Activated CD4-positive, alpha-beta memory T cell treated with anti-CD3 and anti-CD28 coated beads, Interleukin-2, amount 10 ng/mL, durations not matched to agents 7 days and 5 days (primary cell): ENCODE measurements at regions not wholly inside any gene's neighbourhood (a gene's known extent, or its start where the extent isn't known, plus 50 kb on each side); places are given as distances from the start of the nearest gene placed in this dataset.

Experiments used
- CTCF ChIA-PET: fragments of 350-600 bp; sonication (Branson Sonifier 250); formaldehyde crosslinking; loops from one replicate; lab custom pipeline; 2021; ENCODE audit warnings: antibody characterized with exemption, inconsistent platforms; lab: Charles Lee
- POLR2A ChIA-PET: fragments of 350-600 bp; sonication (Branson Sonifier 250); formaldehyde crosslinking; loops from one replicate; lab custom pipeline; 2021; ENCODE audit warnings: antibody characterized with exemption; lab: Charles Lee
- DNase-seq: peaks from one replicate; pipeline ENCODE4 v3.0.0-alpha.2; 2020
- H3K27ac Mint-ChIP-seq: one replicate; pipeline ENCODE4 v1.8.0; 2021; ENCODE audit warnings: mild to moderate bottlenecking, mixed read lengths
- H3K27me3 Mint-ChIP-seq: one replicate; pipeline ENCODE4 v1.8.0; 2021; ENCODE audit warnings: mixed read lengths
- H3K36me3 Mint-ChIP-seq: one replicate; pipeline ENCODE4 v1.8.0; 2021; ENCODE audit warnings: low read depth, mixed read lengths
- H3K4me1 Mint-ChIP-seq: one replicate; pipeline ENCODE4 v1.8.0; 2021; ENCODE audit warnings: mixed read lengths
- H3K4me3 Mint-ChIP-seq: one replicate; pipeline ENCODE4 v1.8.0; 2021; ENCODE audit warnings: mild to moderate bottlenecking, mixed read lengths
- H3K9me3 Mint-ChIP-seq: one replicate; pipeline ENCODE4 v1.8.0; 2021; ENCODE audit warnings: mixed read lengths

- H3K4me1 Mint-ChIP-seq = no peaks in the 10 kb centered on the region
- no peak for DNase-seq
- CTCF ChIA-PET = no interaction called here
- POLR2A ChIA-PET = no interaction called here
- no peak overlapping the region for H3K4me3 Mint-ChIP-seq
- H3K9me3 Mint-ChIP-seq = peaks cover 11% of the 10 kb centered on the region
- no peak overlapping the region for H3K27ac Mint-ChIP-seq
- H3K36me3 Mint-ChIP-seq = no peaks in the 10 kb centered on the region
- H3K27me3 Mint-ChIP-seq = no peaks in the 10 kb centered on the region
Measured at GRCh38 chr7:46577394-46577793, 656.3 kb upstream of the IGFBP3 start.

DNA sequence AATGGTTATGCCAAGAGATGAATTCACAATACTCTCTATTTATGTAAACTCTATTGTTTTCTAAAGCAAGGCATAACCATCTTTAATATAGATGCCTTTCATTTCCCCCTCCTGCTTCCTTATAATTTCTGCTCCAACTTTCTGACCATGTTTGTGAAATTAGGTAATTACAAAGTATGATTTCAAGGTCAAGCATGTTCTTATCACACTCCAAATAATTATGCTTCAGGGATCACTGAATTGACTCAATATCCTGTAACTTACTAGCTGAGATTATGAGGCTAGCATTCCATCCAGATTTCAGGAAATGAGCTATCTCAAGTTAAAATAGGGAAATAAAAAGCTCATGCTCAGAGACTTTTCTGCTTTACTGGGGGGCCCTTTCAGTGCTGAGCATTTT, 655.9 kb upstream of the IGFBP3 start:
- H3K36me3 Mint-ChIP-seq = no peaks in the 10 kb centered on the region
- POLR2A ChIA-PET = no interaction called here
- H3K4me3 Mint-ChIP-seq = no peak overlapping the region

DNA sequence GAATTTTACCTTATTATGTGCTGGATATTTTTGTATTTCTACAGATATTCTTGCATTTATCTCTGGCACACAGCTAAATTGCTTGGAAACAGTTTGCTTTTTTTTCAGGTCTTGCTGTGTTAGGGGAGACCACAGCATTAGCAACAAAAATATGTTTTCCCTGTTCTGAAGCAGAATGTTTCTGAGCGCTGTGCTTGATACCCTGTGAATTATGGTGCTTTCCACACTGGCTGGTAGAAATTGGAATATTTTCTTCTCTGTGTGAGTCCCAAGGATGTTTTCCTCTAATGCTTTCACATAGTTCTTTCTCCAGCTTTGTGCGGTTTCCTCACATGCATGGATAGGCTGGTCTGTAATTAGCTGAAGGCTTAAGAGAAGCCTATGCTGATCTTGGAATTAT, 651.6 kb upstream of the IGFBP3 start:
- Mint-ChIP-seq H3K4me3 (no peak overlapping the region), H3K36me3 (no peaks in the 10 kb centered on the region), H3K27me3 (no peaks in the 10 kb centered on the region), H3K4me1 (no peaks in the 10 kb centered on the region), H3K9me3 (peaks cover 9% of the 10 kb centered on the region), H3K27ac (no peak overlapping the region)
- ChIA-PET CTCF (no interaction called here), POLR2A (no interaction called here)
- no peak for DNase-seq

More for the DNA sequence above, 655.9 kb upstream of the IGFBP3 start:
- Mint-ChIP-seq H3K4me1 (no peaks in the 10 kb centered on the region), H3K27me3 (no peaks in the 10 kb centered on the region), H3K9me3 (peaks cover 11% of the 10 kb centered on the region), H3K27ac (no peak overlapping the region)
- DNase-seq = no peak
- CTCF ChIA-PET = no interaction called here

GRCh38 chr7:46571996-46572395, 650.9 kb upstream of the IGFBP3 start:
- no peaks in the 10 kb centered on the region for H3K27me3 Mint-ChIP-seq
- DNase-seq = no peak
- no peak overlapping the region for H3K27ac Mint-ChIP-seq
- ChIA-PET POLR2A (no interaction called here), CTCF (no interaction called here)
- no peaks in the 10 kb centered on the region for H3K36me3 Mint-ChIP-seq
- peaks cover 7% of the 10 kb centered on the region for H3K9me3 Mint-ChIP-seq
- H3K4me1 Mint-ChIP-seq = no peaks in the 10 kb centered on the region
- H3K4me3 Mint-ChIP-seq = no peak overlapping the region

- POLR2A ChIA-PET = no interaction called here
- no peaks in the 10 kb centered on the region for H3K4me1 Mint-ChIP-seq
- H3K4me3 Mint-ChIP-seq = no peak overlapping the region
- DNase-seq = no peak
- peaks cover 3% of the 10 kb centered on the region for H3K9me3 Mint-ChIP-seq
- H3K36me3 Mint-ChIP-seq = no peaks in the 10 kb centered on the region
- no peaks in the 10 kb centered on the region for H3K27me3 Mint-ChIP-seq
- H3K27ac Mint-ChIP-seq = no peak overlapping the region
- CTCF ChIA-PET = no interaction called here
Measured at GRCh38 chr7:46569133-46569465, 648.0 kb upstream of the IGFBP3 start.

- H3K4me1 Mint-ChIP-seq = no peaks in the 10 kb centered on the region
- no peaks in the 10 kb centered on the region for H3K36me3 Mint-ChIP-seq
- H3K9me3 Mint-ChIP-seq = peaks cover under 1% of the 10 kb centered on the region
- H3K27ac Mint-ChIP-seq = no peak overlapping the region
- H3K27me3 Mint-ChIP-seq = no peaks in the 10 kb centered on the region
- no peak overlapping the region for H3K4me3 Mint-ChIP-seq
- POLR2A ChIA-PET = no interaction called here
- CTCF ChIA-PET = no interaction called here
- no peak for DNase-seq
Measured at GRCh38 chr7:46568420-46569132, 647.5 kb upstream of the IGFBP3 start.

DNA sequence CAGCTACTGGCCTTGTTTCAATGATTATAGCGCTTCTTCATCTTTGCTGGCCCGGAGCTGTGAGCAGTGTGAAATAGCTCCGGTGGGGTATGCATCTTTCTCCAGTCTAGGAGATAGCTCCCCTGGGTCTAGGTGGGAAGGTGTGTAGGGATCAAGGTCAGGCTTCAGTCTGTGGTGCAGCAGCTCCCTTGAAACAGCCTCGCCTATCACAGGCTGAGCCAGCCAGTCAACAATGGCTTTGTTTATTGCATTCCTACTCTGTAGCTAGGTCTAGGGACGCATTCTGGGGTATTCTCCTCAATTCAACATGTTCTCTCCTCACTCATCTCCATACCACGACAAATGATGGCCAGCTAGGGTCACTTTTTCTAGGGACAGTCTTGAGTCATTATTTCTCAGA, 646.8 kb upstream of the IGFBP3 start:
- CTCF ChIA-PET = no interaction called here
- H3K27ac Mint-ChIP-seq = no peak overlapping the region
- no peaks in the 10 kb centered on the region for H3K36me3 Mint-ChIP-seq
- H3K4me3 Mint-ChIP-seq = no peak overlapping the region
- no peaks in the 10 kb centered on the region for H3K4me1 Mint-ChIP-seq
- no peak for DNase-seq
- H3K27me3 Mint-ChIP-seq = no peaks in the 10 kb centered on the region
- H3K9me3 Mint-ChIP-seq = no peaks in the 10 kb centered on the region
- POLR2A ChIA-PET = no interaction called here

DNA sequence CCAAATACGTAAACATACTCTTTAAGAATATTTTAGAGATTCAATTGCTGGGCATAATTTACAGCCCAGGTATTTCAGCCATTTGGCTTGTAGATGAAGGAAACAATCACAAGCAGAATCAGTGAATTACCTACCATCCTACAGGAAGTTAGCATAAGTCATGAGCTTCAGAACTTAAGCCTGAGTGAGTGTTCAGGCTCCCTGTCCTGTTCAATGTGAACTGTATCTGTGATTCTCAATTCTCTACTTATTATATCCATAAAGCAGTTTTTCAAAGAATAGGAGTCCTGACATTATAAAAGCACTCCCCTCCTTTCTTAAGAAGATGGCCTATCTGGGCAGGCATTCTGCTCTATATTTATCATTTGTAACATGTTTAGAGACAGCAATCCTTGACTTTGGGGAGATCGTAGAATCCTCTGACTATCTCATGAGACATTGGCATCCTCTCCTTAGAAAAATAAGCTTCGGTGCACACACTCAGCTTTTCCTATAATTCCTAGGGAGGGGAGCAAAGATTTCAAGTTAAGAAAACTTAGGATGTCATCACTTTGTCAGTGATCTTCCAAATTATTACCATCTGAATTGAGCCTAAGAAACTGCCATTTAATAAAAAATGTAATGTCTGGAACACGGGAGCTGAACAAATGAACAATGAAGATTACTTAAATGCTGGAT, 645.2 kb upstream of the IGFBP3 start:
- Mint-ChIP-seq H3K36me3 (no peaks in the 10 kb centered on the region), H3K4me3 (no peak overlapping the region), H3K27ac (no peak overlapping the region), H3K27me3 (no peaks in the 10 kb centered on the region), H3K9me3 (peaks cover 2% of the 10 kb centered on the region), H3K4me1 (no peaks in the 10 kb centered on the region)
- DNase-seq = no peak
- ChIA-PET POLR2A (no interaction called here), CTCF (no interaction called here)

DNA sequence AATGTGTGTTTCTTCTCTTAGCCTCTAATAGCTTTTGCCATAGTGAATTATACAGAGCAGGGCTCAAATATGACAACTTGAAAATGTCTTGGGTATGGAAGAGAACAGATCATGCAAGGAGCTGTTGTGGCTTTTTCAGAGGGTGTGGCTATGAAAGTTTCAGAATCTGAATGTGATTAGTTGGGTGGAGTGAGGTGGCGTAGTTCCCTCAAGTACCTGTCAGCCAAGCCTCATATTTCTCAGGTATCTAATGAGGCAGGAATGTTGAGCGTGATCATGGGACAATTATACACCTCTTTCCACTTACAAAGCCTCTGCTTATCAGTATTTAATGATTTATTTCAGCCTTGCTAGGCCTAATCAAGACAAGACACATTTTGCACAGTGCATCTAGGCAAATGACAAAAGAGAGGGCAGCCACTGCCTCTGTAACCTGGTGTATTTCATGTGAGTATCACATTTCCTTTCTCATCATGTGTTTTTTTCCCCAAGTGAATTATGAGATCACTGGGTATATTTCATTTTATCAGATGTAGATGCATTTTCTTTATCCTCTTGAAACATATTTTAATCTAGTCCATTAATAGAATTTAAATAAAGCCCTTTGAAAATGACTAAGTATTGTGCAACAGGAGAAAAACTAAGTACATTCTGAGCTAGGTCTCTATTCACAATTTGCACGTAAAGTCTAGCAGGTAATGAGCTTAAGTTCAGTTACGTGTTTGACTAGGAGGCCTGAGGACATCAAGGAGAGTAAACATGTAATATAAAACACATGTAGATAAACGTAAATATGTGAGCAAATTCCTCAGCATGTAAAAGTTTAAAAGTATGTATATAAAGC, 644.4 kb upstream of the IGFBP3 start:
- no peak overlapping the region for H3K4me3 Mint-ChIP-seq

DNA sequence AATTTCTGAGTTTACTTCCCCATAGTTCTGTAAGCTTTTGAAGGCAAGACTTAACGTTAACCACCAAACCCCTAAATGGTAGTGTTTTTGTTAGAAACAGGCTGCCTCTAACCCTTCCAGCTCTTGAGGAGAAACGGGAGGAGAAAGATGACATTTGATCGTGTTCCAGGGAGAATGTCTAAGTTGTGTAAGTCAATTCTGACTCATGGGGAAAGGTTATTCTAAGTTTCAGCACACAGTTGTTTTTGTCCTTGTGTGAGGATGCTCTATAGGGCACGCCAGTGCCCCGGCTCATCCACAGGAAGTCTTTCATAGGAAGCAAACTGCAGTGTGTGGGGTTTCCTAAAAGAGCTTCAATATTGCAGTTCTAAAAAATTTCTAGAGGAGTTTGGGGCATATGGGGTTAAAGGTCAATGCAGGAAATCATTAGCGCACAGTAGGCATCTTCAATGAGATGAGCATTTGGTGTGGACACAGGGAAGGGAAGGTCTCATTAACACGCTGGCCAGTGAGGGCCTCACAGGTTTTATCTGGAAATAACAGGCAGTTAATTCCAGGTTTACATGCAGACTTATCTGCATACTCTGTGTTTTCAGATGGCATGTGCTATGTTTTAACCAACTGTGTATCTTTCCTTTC, 638.2 kb upstream of the IGFBP3 start:
- Mint-ChIP-seq H3K4me1 (no peaks in the 10 kb centered on the region), H3K36me3 (no peaks in the 10 kb centered on the region), H3K4me3 (no peak overlapping the region), H3K27ac (no peak overlapping the region), H3K9me3 (peaks cover 6% of the 10 kb centered on the region), H3K27me3 (no peaks in the 10 kb centered on the region)
- DNase-seq = no peak
- CTCF ChIA-PET = no interaction called here
- POLR2A ChIA-PET = no interaction called here

More for the DNA sequence above, 644.4 kb upstream of the IGFBP3 start:
- Mint-ChIP-seq H3K27me3 (no peaks in the 10 kb centered on the region), H3K9me3 (peaks cover 2% of the 10 kb centered on the region), H3K36me3 (no peaks in the 10 kb centered on the region), H3K27ac (no peak overlapping the region), H3K4me1 (no peaks in the 10 kb centered on the region)
- ChIA-PET POLR2A (no interaction called here), CTCF (no interaction called here)
- DNase-seq = no peak

- Mint-ChIP-seq H3K9me3 (peaks cover 6% of the 10 kb centered on the region), H3K4me3 (no peak overlapping the region), H3K4me1 (no peaks in the 10 kb centered on the region), H3K27me3 (no peaks in the 10 kb centered on the region), H3K27ac (no peak overlapping the region), H3K36me3 (no peaks in the 10 kb centered on the region)
- ChIA-PET POLR2A (no interaction called here), CTCF (no interaction called here)
- no peak for DNase-seq
Measured at GRCh38 chr7:46558482-46559193, 637.6 kb upstream of the IGFBP3 start.

- H3K9me3 Mint-ChIP-seq = peaks cover 6% of the 10 kb centered on the region
- H3K4me3 Mint-ChIP-seq = no peak overlapping the region
- no peaks in the 10 kb centered on the region for H3K36me3 Mint-ChIP-seq
- ChIA-PET POLR2A (no interaction called here), CTCF (no interaction called here)
- no peaks in the 10 kb centered on the region for H3K4me1 Mint-ChIP-seq
- no peaks in the 10 kb centered on the region for H3K27me3 Mint-ChIP-seq
- DNase-seq = no peak
- H3K27ac Mint-ChIP-seq = no peak overlapping the region
Measured at GRCh38 chr7:46557781-46558180, 636.7 kb upstream of the IGFBP3 start.

DNA sequence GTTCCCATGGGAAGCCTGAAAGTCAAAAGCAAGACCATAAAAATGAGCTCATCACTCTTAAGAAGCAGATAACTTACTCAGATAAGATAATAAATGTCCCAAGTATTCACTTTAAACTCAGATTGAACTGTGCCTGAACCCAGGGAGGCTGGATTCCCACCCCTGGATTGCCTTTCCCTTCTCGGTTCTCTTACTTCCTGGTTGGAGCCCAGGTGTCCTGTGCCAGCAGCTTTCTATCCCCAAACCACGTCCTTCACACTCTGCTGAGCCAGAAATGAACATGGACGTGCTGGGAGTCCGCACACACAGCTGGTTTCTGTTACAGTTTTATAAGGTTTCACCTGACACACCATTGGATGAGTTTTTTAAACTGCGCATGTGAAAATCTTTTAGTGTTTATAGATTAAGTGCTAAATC, 636.2 kb upstream of the IGFBP3 start:
- H3K4me3 Mint-ChIP-seq = no peak overlapping the region
- H3K9me3 Mint-ChIP-seq = peaks cover 3% of the 10 kb centered on the region
- ChIA-PET CTCF (no interaction called here), POLR2A (no interaction called here)
- no peaks in the 10 kb centered on the region for H3K36me3 Mint-ChIP-seq
- no peak overlapping the region for H3K27ac Mint-ChIP-seq
- no peak for DNase-seq
- H3K4me1 Mint-ChIP-seq = no peaks in the 10 kb centered on the region
- H3K27me3 Mint-ChIP-seq = no peaks in the 10 kb centered on the region
